ENCODE measurements at regions not wholly inside any gene's neighbourhood (a gene's known extent, or its start where the extent isn't known, plus 50 kb on each side); places are given as distances from the start of the nearest gene placed in this dataset.

GRCh38 chr5:146254223-146254622 is 50.8 kb downstream of the RBM27 start:
- H3K9me3 Mint-ChIP-seq, result no peaks in the 10 kb centered on the region
- POLR2A ChIA-PET (ENCODE audit: partially characterized antibody), result no interaction called here
- H3K4me1 ChIP-seq (ENCODE audit: insufficient read depth, low read length), result no peaks in the 10 kb centered on the region

GRCh38 chr5:146273109-146273508 is 65.5 kb upstream of the POU4F3 start:
- no peaks in the 10 kb centered on the region for H3K9me3 Mint-ChIP-seq
- no peak overlapping the region for H3K4me3 ChIP-seq (ENCODE audit: low read length in 2 of 2)
- no peak overlapping the region for H3K4me3 Mint-ChIP-seq
- POLR2A ChIA-PET (ENCODE audit: partially characterized antibody), result no interaction called here
- intact Hi-C loops (cut with micrococcal nuclease), result no loop called here
- H3K27ac ChIP-seq (ENCODE audit: low read depth, low read length), result no peak overlapping the region
- no peaks in the 10 kb centered on the region for H3K27me3 ChIP-seq (ENCODE audit: insufficient read depth, low read length)
- peaks cover 51% of the 10 kb centered on the region for H3K36me3 ChIP-seq (ENCODE audit: insufficient read depth, low read length)
- H3K4me1 ChIP-seq (ENCODE audit: insufficient read depth, low read length), result no peaks in the 10 kb centered on the region
- CTCF ChIA-PET (ENCODE audit: partially characterized antibody), result no interaction called here
- H3K27ac Mint-ChIP-seq, result no peak overlapping the region
- H3K4me1 Mint-ChIP-seq, result no peaks in the 10 kb centered on the region
- H3K9me3 ChIP-seq (ENCODE audit: control insufficient read depth in 1 of 2, low read length in 2 of 2), result no peaks in the 10 kb centered on the region
- H3K27me3 Mint-ChIP-seq, result no peaks in the 10 kb centered on the region
- no peak for DNase-seq
- peaks cover 35 to 69% of the 10 kb centered on the region in 2 donors for H3K36me3 Mint-ChIP-seq

More at GRCh38 chr5:146254223-146254622, 50.8 kb downstream of the RBM27 start:
- no peak for DNase-seq
- peaks cover 27% of the 10 kb centered on the region for H3K36me3 ChIP-seq (ENCODE audit: insufficient read depth, low read length)
- Mint-ChIP-seq H3K27ac (peak overlapping the region in 1 of 7 donors; percentile 3), H3K36me3 (peaks cover 35 to 60% of the 10 kb centered on the region in 2 donors), H3K4me3 (no peak overlapping the region), H3K27me3 (no peaks in the 10 kb centered on the region), H3K4me1 (peaks cover 0 to 10% (median 4%) of the 10 kb centered on the region in 4 donors)
- intact Hi-C loops (cut with micrococcal nuclease), result no loop called here
- H3K27ac ChIP-seq (ENCODE audit: low read depth, low read length), result no peak overlapping the region
- H3K4me3 ChIP-seq (ENCODE audit: low read length in 2 of 2), result no peak overlapping the region
- no peaks in the 10 kb centered on the region for H3K27me3 ChIP-seq (ENCODE audit: insufficient read depth, low read length)
- H3K9me3 ChIP-seq (ENCODE audit: control insufficient read depth in 1 of 2, low read length in 2 of 2), result no peaks in the 10 kb centered on the region
- CTCF ChIA-PET (ENCODE audit: partially characterized antibody), result no interaction called here

GRCh38 chr5:146283344-146283761 is 55.3 kb upstream of the POU4F3 start:
- Mint-ChIP-seq H3K27me3 (no peaks in the 10 kb centered on the region), H3K9me3 (no peaks in the 10 kb centered on the region), H3K4me3 (no peak overlapping the region), H3K27ac (no peak overlapping the region), H3K36me3 (peaks cover 23 to 47% of the 10 kb centered on the region in 2 donors), H3K4me1 (peaks cover 0 to 4% (median 0%) of the 10 kb centered on the region in 4 donors)
- H3K9me3 ChIP-seq (ENCODE audit: control insufficient read depth in 1 of 2, low read length in 2 of 2), result no peaks in the 10 kb centered on the region
- DNase-seq, result no peak
- no peak overlapping the region for H3K27ac ChIP-seq (ENCODE audit: low read depth, low read length)
- ChIA-PET POLR2A (ENCODE audit: partially characterized antibody) (no interaction called here), CTCF (ENCODE audit: partially characterized antibody) (no interaction called here)
- H3K36me3 ChIP-seq (ENCODE audit: insufficient read depth, low read length), result peaks cover 12% of the 10 kb centered on the region
- H3K27me3 ChIP-seq (ENCODE audit: insufficient read depth, low read length), result no peaks in the 10 kb centered on the region
- H3K4me3 ChIP-seq (ENCODE audit: low read length in 2 of 2), result no peak overlapping the region
- no peaks in the 10 kb centered on the region for H3K4me1 ChIP-seq (ENCODE audit: insufficient read depth, low read length)
- intact Hi-C loops (cut with micrococcal nuclease), result no loop called here

DNA sequence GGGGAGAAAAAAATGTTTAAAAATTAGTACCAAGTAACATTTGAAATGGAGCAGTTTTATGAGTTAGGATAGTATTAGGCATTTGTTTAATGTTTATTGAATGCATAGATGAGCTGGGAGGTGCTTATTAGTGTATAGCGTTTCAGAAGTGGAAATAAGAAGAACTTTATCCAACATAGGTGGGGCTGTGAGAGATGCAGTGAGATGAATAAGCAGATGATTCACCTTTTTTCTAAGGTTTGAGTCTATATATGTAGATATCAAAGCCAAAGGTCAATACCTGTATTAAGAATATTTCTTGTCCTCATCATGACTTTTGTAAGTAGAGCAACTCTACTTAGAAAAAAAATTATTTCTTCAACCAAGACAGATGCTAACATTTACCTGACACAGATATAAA is 54.6 kb upstream of the POU4F3 start:
- H3K4me3 ChIP-seq (ENCODE audit: low read length in 2 of 2), result no peak overlapping the region
- Mint-ChIP-seq H3K27ac (peak overlapping the region in 5 of 7 donors; percentile 0 to 63 (median 11)), H3K9me3 (no peaks in the 10 kb centered on the region), H3K4me1 (peaks cover 0 to 4% (median 0%) of the 10 kb centered on the region in 4 donors), H3K36me3 (peaks cover 22 to 49% of the 10 kb centered on the region in 2 donors), H3K4me3 (no peak overlapping the region), H3K27me3 (no peaks in the 10 kb centered on the region)
- ChIA-PET CTCF (ENCODE audit: partially characterized antibody) (no interaction called here), POLR2A (ENCODE audit: partially characterized antibody) (no interaction called here)
- H3K9me3 ChIP-seq (ENCODE audit: control insufficient read depth in 1 of 2, low read length in 2 of 2), result no peaks in the 10 kb centered on the region
- DNase-seq, result no peak
- no peaks in the 10 kb centered on the region for H3K4me1 ChIP-seq (ENCODE audit: insufficient read depth, low read length)
- no peak overlapping the region for H3K27ac ChIP-seq (ENCODE audit: low read depth, low read length)
- intact Hi-C loops (cut with micrococcal nuclease), result no loop called here
- no peaks in the 10 kb centered on the region for H3K27me3 ChIP-seq (ENCODE audit: insufficient read depth, low read length)
- peaks cover 12% of the 10 kb centered on the region for H3K36me3 ChIP-seq (ENCODE audit: insufficient read depth, low read length)

All from CD4-positive, alpha-beta memory T cell (primary cell).